Stimulated activated CD8-positive, alpha-beta memory T cell treated with anti-CD3 and anti-CD28 coated beads, Interleukin-7, amount 100 ng/mL, for 48 hours (primary cell): ENCODE measurements at regions not wholly inside any gene's neighbourhood (a gene's known extent, or its start where the extent isn't known, plus 50 kb on each side); places are given as distances from the start of the nearest gene placed in this dataset.
"Not testable (repeated sequence)": the region's sequence is repeated elsewhere in the genome, so short reads cannot be mapped to it uniquely, and the experiment has no call there.

Experiments
- DNase-seq, 2 donors: peaks; one replicate each; pipeline ENCODE4 v3.0.0-alpha.2; 2020; ENCODE audit warnings: low read depth in 1 of 2; ENCODE audit errors: extremely low read depth in 1 of 2

DNA sequence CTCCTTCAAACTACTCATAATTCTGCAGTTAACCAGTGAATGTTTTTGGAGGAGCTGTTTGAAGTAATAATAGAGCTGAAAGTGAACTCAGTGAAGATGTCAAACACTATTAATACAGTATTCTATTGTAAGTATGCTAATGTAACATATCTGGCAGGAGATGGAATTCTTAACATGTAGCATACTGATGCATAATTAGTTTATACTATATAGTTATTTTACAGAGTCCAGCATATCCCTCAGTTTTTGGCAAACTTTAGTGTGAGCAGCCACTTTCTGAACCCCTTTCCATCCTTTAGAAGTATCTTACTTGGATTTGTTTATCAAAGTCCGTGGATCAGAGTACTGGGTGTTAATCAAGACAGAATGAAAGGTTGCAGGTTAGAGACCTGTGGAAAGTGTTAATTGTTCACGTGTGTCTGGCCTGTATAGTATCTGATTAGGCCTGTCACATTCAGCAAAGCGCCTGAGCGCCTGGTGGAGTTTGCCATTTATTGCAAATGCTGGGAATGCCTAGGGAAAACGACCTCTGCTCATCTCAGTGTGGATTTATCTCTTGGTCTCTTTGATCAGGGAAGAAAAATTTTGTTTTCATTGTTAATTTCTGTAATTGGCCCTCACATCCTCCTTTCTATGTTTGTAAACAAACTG is 251.7 kb upstream of the MAD2L1 start:
- DNase-seq, result no peak

DNA sequence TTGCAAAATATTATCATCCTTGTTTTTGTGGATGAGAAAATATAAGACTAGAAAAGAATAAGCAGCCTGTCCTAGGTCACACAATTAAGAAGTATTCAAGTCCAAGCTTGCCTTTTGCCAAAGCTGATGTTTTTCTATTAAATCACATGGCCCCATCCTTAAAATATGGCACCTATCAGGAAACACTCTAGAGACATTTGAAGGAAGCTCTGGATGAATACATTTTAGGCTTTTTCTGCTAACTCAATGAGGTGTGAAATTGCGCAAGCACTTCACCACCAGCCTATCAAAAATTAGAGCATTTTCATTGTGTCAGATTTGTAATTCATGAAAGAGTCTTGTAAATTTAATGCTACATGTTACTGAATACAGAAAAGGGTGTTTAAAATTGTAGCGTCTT is 251.1 kb upstream of the MAD2L1 start:
- DNase-seq, result no peak

DNA sequence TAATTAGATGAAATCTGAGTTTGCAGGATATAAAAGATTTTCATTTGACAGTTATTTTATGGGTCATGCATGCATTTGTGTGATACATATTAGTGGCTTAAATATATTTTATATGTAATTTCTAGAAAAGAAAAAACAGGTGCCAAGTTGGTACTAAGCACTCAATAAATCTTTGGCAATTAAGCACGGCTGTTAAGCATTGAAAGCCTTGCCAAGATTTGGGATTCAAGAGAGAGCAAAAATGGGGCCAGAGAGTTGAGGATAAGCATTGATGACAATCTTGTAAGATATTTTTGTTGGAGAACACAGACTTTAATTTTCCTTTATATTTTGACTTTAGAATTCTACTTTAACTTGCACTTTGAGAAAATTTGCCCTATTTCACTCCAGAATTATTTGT is 249.8 kb upstream of the MAD2L1 start:
- no peak for DNase-seq

DNA sequence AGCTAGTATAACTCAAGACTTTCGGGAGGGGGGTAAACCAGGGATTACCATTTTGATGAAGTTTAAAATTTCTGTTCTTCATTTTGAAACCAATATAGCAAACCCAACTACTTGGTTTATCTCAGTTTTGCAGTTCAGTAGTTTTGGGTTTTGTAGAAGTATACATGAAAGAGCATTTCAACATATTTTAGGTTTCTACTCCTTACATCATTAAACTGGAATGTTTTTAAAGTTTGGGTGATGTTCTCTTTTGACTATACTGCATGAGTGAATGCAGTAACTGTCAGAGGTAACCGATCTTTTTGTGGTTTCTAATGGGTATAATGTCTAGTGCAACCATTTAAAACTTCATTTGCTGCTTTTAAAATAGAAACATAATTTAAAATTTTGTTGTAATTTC is 248.3 kb upstream of the MAD2L1 start:
- DNase-seq, result no peak

DNA sequence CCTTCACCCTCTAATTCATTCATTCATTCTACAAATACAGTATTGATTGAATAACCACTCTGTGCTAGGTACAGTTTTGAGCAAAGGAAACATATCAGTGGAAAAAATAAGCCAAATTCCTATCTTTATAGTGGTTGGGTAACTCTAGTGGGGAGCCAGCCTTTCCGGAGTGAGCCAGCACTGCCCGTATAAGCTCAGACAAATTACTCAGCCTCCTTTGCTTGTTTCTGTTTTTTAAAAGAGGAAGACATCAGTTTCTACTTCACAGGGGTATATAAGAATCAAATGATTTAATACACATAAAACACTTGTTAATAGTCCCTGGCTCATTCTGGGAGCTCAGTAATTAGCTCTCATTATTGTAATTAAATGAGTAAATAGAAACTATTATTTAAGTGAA is 238.2 kb upstream of the MAD2L1 start:
- DNase-seq, result no peak

DNA sequence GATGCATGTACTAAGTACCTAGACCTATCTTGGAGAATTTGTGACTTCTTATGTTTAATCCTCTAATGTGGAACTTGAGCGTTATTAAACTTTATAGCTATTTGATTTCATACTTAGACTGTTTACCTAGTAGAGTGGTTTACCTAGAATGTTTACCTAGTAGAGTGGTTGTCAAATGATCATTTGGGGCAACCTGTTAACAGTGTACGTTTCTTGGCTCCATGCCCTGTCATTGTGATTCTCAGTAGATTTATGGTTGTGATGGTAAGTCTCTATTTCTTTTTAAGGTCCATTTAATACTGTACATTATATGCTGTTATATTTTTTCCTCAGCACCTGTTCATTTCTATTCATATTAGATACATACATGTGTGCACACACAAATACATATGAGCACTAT is 233.0 kb upstream of the MAD2L1 start:
- DNase-seq, result no peak

DNA sequence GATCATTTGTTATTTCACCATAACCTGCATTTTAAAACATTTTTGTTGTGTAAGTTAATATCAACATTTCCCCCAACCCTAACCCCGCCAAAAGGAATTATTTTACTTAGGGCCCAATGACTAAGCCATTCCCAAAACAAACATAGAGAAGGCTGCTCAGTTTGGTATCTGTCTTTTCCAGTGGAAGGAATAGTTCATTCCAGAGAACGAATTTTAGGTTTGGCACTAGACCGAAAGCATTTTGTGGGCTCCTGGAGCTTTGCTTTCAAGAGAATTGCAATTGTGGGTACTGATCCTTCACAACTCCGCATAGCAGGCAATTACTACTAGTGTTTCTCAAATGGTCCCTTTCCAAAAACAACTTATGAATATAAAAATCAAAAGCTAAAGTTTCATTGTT is 226.7 kb upstream of the MAD2L1 start:
- no peak for DNase-seq

DNA sequence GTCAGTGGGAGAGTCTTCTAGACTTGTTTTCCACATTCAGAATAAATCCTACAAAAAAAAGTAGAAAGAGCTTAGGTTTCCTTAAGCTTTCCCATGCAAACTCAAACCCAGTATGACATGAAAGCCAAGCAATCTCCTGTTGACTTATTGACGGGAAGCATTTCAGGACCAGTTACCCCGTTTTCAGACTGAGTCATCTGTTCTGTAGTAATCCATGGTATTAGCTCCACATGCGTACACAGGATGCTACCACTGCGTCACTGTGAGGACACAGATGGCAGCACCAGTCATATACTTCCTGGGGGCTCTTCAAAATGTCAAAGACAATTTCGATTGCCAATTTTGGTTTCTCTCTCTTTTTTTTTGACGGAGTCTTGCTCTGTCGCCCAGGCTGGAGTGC is 224.9 kb upstream of the MAD2L1 start:
- DNase-seq, result no peak

DNA sequence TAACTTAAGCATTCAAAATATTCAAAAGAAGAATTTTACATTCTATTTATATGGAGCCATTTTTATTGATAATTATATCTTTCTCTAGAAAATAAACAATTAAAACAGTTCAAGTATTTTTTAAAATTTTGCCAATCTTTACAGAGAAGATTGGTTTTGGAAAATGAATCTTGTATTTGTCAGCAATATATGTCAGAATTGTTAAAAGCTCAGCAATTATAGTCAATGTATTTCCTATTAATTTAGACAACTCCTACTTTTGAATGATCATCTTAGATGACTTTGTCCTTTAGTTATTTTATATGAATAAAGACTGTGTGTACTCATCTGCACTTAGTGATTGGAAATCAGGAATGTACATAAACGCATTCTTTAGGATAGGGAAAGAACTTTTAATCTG is 223.9 kb upstream of the MAD2L1 start:
- no peak for DNase-seq

DNA sequence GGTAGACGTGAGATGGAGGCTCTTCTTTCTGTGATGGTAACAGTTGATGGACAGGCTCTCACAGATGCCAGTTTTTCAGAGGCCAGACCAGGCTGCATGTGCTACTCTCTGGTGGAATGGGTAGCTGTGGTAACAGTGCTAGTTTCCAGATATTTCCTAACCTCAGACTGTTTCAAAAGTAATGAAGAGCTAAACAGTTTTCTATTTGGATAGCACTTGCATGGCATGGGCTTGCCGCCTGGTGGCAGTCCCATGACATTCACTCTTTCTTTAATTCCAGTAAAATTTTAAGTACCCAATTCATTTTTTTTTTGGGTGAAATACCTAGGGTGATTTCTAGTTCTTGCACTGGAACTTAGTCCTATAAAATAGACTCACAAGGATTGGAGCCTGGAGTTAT is 220.2 kb upstream of the MAD2L1 start:
- no peak for DNase-seq

DNA sequence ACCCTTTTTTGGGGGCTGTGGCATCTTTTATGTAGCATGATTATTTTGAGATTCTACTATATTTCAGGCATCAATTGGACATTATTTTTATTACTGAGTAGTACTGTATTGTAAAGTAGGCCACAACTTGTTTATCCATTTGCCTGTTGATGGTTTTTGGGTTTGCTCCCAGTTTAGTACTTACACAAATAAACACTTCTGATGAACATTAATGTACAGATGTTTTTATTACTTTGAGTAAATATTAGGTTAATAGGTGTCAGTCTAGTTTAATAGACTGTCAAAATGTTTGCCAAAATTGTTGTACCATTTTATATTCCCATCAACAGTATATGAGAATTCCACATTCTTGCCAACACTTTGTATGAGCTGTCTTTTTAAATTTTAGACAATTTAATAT is 214.9 kb upstream of the MAD2L1 start:
- no peak for DNase-seq

DNA sequence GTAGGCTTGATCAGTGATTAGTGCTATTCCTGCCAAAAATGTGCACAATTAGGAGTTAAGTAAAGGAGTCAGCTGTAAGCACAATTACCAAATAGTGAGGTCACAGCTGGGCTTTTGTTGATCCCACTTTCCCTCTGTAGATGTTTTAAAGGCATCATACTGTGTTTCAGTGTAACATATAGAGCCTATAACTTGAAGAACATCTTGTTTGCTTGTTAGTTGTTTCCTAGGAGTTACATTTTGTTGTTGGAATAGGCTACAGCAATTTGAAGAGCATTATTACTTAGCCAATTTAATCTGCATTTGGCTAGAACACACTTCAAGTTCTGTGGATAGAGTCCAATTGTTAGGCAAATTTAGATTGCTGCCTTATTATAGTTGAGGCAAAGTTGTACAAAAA is 210.7 kb upstream of the MAD2L1 start:
- DNase-seq, result no peak

DNA sequence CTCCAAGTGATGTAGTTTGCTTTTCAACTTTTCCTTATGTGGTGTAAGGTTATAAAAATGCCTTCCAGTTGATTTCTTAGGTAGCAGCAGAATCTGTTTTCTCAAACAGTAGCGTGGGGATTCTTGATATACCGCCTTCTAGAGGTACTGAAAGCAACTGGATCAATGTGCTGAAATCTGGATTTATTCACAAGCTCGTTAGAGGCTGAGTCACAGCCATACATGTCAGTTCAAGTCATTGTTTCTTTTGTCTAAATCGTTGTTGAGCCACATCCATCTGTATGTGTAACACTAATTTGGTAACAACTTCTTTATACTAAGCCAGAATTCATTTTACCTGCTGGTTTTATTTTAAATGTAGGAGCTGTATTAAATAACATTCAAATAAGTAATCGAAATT is 200.0 kb upstream of the MAD2L1 start:
- DNase-seq, result no peak

DNA sequence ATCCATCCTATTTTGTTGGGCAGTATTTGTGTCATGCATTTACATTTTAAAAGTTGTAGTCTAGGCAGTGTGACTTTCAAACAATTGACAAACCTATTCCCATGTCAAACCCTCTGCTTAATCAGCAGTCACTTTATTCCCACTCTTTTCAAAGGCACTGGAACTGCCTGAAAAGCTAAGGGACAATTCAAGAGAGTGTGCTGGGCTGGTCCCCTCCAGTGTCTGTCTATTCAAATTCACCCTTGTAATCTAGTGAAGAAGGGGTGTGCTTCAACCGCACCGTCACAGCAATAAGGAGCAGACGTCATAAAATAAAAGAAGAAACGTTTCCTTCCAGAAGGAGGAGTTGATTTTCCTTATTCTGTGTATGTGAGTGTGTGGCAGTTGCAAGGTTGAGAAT is 197.0 kb upstream of the MAD2L1 start:
- no peak for DNase-seq

DNA sequence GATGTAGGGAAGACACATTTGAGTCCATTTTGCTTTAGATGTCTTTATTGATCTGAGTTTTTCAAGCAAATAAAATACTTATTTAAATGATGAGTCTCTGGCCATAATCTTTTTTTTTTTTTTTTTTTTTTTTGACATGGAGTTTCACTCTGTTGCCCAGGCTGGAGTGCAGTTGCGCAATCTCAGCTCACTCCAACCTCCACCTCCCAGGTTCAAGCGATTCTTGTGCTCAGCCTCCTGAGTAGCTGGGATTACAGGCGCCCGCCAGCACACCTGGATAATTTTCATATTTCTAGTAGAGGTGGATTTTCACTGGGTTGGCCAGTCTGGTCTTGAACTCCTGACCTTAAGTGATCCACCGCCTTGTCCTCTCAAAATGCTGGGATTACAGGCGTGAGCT is 194.5 kb upstream of the MAD2L1 start:
- no peak for DNase-seq

DNA sequence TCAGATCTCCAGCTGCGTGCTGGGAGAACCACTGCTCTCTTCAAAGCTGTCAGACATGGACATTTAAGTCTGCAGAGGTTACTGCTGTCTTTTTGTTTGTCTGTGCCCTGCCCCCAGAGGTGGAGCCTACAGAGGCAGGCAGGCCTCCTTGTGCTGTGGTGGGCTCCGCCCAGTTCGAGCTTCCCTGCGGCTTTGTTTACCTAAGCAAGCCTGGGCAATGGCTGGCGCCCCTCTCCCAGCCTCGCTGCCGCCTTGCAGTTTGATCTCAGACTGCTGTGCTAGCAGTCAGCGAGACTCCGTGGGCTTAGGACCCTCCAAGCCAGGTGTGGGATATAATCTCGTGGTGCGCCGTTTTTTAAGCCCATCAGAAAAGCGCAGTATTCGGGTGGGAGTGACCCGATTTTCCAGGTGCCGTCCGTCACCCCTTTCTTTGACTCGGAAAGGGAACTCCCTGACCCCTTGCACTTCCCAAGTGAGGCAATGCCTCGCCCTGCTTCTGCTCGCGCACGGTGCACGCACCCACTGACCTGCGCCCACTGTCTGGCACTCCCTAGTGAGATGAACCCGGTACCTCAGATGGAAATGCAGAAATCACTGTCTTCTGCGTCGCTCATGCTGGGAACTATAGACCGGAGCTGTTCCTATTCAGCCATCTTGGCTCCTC is 189.6 kb upstream of the MAD2L1 start:
- not testable (repeated sequence) for DNase-seq

DNA sequence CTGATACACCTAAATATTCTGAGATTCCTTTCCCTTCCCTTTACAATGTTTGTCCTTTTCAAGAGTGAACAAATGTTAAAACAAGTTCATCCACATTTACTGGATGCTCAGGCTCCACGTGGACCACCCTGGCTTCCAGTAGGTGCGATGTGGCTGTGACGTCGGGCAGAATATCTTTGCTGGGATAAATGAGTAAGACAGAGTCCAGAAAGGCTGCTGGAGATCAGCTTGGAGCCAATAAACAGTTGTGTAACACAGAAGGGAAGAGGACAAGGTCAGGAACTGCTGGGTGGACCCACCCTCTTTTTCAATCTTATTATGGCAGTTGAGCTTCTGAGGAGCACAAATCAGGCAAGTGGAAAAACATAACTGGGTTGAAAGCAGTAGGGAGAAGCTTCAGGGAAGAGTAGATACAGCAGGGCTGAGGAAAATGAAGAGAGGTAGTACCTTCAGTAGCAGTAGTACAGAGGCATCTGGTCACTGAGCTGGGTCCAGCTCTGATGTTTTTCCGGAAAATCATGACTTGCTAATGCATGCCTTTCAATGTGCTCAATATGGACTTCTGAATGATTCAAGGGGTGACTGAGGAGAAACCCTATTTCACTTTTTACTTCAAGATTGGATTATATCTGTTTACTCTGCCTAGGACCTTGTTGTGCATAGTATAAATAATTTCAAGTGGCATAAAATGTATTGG is 171.8 kb upstream of the MAD2L1 start:
- DNase-seq, result no peak

DNA sequence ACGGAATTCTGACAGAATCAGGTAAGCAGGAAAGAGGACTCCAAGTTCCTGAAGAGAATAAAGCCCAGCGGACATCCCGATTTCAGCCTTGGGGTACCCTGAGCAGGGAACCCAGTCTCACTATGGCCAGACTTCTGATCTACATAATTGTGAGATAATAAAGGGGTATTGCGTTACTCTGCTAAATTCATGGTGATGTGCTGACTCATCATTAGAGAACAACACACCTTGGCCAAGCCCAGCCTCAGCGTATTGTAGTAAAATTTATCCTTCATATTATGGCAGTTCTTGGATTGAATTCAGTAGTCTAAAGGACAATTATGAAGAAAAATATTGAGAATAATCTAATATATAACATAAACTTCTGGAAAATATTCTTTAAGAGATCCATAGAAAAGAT is 170.2 kb upstream of the MAD2L1 start:
- DNase-seq, result no peak

DNA sequence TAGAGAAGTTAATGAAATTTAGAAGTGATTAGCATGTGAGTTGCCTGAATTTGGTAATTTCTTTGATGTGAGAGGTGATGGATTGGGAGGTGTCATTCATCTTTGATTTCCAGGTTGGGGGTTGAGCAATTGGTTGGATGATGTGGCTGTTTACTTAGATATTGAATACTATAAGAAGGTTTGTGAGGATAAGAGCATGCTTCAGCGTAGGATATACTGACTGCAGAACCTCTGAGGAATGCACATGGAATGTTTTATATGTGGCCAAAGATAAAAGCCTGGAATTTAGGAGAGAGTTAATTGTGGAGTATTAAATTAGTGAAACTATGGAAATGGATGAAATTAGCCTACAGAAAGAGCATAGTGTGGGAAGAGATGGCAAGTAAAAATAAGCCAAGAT is 165.4 kb upstream of the MAD2L1 start:
- DNase-seq, result no peak

DNA sequence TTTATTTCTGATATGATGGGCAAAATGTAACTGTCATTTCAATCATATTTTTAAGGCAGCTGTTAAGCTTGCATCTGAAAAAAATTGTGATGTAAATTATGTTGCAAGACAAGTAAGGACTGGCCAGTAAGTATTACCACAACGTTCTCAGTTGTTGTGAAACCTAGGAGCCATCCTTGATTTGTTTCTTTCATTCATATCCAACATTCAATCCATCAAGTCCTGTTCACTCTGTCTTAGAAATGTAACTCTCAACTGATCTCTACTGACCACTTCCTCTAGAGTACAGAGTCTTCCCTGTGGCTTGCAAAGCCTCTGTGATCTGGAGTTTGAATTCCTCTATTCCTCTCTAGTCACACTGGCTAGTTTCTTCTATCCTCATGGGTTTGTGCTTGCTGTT is 161.4 kb upstream of the MAD2L1 start:
- no peak for DNase-seq

DNA sequence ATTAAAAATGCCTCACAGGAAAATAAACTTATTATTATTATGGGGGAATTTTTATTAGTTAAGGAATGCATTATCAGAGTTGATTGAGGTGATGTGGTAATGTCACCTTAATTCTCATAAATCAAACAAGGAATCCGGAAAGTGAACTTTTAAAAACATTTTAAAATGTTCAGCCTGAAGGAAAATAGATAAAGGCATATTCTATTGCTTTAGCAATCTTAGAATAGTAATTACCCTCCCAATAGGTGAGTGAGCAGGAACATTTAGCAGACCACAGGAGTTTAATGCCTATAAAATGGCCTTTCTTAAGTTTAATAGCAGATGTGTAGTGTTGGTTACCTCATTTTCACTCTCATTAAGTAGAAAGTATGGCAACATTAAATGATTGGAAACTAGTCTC is 160.9 kb upstream of the MAD2L1 start:
- DNase-seq, result no peak

DNA sequence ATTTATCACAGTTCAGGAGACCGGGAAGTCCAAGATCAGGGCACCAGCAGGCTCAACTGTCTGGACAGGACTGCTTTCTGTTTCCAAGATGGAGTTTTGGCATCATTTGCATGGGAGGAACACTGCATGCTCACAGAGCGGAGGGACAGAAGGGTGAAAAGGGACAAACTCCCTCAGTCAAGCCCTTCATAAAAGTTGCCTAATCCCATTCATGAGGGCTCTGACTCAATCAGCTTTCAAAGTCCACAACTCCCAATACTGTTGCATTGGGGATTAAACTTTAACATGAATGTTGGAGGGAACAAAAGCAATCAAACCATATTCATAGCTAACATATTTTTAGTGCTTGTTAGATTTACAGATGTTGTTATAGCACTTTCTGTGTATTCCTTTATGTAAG is 158.9 kb upstream of the MAD2L1 start:
- no peak for DNase-seq

DNA sequence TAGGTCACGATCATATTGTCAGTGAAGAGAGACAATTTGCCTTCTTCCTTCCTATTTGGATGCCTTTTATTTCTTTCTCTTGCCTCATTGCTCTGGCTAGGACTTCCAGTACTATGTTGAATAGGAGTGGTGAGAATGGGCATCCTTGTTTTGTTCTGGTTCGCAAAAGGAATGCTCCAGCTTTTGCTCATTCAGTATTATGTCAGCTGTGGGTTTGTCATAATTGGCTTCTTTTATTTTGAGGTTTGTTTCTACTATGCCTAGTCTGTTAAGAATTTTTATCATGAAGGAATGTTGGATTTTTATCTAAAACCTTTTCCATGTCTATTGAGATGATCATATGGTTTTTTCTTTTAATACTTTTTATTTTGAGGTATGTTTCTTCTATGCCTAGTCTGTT is 152.3 kb upstream of the MAD2L1 start:
- no peak for DNase-seq
